Neural progenitor cell (in vitro differentiated cells): ENCODE measurements at regions not wholly inside any gene's neighbourhood (a gene's known extent, or its start where the extent isn't known, plus 50 kb on each side); places are given as distances from the start of the nearest gene placed in this dataset.

Source experiments
- DNase-seq: peaks from one replicate; pipeline ENCODE4 v3.0.0-alpha.2; 2016; ENCODE audit warnings: low spot score
- H2AFZ ChIP-seq: fragments of 200-600 bp; sonication (generic); replicated peaks from 2 replicates; pipeline ENCODE4 v1.6.1; 2016; ENCODE audit warnings: antibody characterized with exemption
- H3F3A ChIP-seq: fragments of 200-600 bp; sonication (generic); 2 replicates; pipeline ENCODE4 v1.6.1; 2016; ENCODE audit warnings: antibody characterized with exemption, low read depth
- H3K27ac ChIP-seq: fragments of 200-600 bp; sonication (generic); 2 replicates; pipeline ENCODE4 v1.5.1; 2016; ENCODE audit warnings: mild to moderate bottlenecking
- H3K27me3 ChIP-seq: fragments of 200-600 bp; sonication (generic); 2 replicates; pipeline ENCODE4 v1.6.1; 2016; ENCODE audit warnings: mild to moderate bottlenecking, moderate library complexity
- H3K36me3 ChIP-seq: fragments of 200-600 bp; sonication (generic); 2 replicates; pipeline ENCODE4 v1.5.1; 2016
- H3K4me1 ChIP-seq: fragments of 200-600 bp; sonication (generic); 2 replicates; pipeline ENCODE4 v1.6.1; 2016; ENCODE audit warnings: mixed run types
- H3K4me2 ChIP-seq: fragments of 200-600 bp; sonication (generic); 2 replicates; pipeline ENCODE4 v1.6.1; 2016
- H3K4me3 ChIP-seq: fragments of 200-600 bp; sonication (generic); 2 replicates; pipeline ENCODE4 v1.5.1; 2016
- H3K79me2 ChIP-seq: fragments of 200-600 bp; sonication (generic); 2 replicates; pipeline ENCODE4 v1.6.1; 2016; ENCODE audit warnings: low read depth
- H3K9ac ChIP-seq: fragments of 200-600 bp; sonication (generic); 2 replicates; pipeline ENCODE4 v1.6.1; 2016
- H3K9me3 ChIP-seq: fragments of 200-600 bp; sonication (generic); 2 replicates; pipeline ENCODE4 v1.5.1; 2016; ENCODE audit warnings: low read depth
- H4K20me1 ChIP-seq: fragments of 200-600 bp; sonication (generic); 2 replicates; pipeline ENCODE4 v1.6.1; 2016; ENCODE audit warnings: low read depth
- H3K27ac Mint-ChIP-seq: 3 replicates; pipeline ENCODE4 v1.8.0; 2021; ENCODE audit warnings: mixed read lengths
- H3K27me3 Mint-ChIP-seq: 2 replicates; pipeline ENCODE4 v1.8.0; 2022; ENCODE audit warnings: low read depth, mild to moderate bottlenecking, inconsistent platforms, moderate library complexity, mixed read lengths; ENCODE audit not compliant: insufficient read depth
- H3K36me3 Mint-ChIP-seq: 3 replicates; pipeline ENCODE4 v1.8.0; 2021; ENCODE audit warnings: mixed read lengths
- H3K4me1 Mint-ChIP-seq: 3 replicates; pipeline ENCODE4 v1.8.0; 2021; ENCODE audit warnings: mixed read lengths
- H3K4me3 Mint-ChIP-seq: 3 replicates; pipeline ENCODE4 v1.8.0; 2021; ENCODE audit warnings: mild to moderate bottlenecking, moderate library complexity, mixed read lengths
- H3K9me3 Mint-ChIP-seq: 3 replicates; pipeline ENCODE4 v1.8.0; 2020; ENCODE audit warnings: mixed read lengths
- EZH2 ChIP-seq: fragments of 200-600 bp; sonication (generic); IDR thresholded peaks from 2 replicates; pipeline ENCODE4 v1.6.1; 2017; ENCODE audit warnings: antibody characterized with exemption, mild to moderate bottlenecking, moderate library complexity
- EZH2phosphoT487 ChIP-seq: fragments of 200-600 bp; sonication (generic); IDR thresholded peaks from 2 replicates; pipeline ENCODE4 v1.6.1; 2017; ENCODE audit warnings: antibody characterized with exemption
- TF ChIP-seq, protein P1 (sequence below): fragments of 200-600 bp; sonication (generic); IDR thresholded peaks from 2 replicates; pipeline ENCODE4 v1.5.1; 2017; ENCODE audit warnings: antibody characterized with exemption, mild to moderate bottlenecking

DNA sequence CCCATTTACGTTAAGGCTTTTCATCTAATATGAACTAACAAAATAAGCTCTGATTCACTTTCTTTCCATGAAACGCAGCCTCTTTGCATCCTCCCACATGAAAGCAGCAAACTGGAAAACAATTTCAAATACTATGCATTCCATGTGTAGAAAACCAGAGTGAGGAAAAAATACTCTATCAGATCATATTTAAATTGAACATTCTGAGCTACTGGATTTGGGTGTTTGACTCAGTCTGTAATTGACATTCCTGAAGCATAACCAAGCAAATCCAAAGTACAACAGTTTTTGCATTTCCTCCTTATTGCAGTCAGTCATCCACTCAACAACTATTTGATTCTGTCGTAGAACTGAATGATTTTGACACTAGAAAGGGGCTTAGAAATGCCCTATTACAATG lies 399.1 kb upstream of the NMUR2 start:
- no peaks in the 10 kb centered on the region for H3K27me3 Mint-ChIP-seq
- H3K27me3 ChIP-seq: no peaks in the 10 kb centered on the region
- H3K4me3 Mint-ChIP-seq: no peak overlapping the region
- no peaks in the 10 kb centered on the region for H3K9me3 ChIP-seq
- DNase-seq: no peak
- no peak overlapping the region for H3K4me3 ChIP-seq
- H3K4me2 ChIP-seq: no peak overlapping the region
- no peaks in the 10 kb centered on the region for H3K9me3 Mint-ChIP-seq
- H2AFZ ChIP-seq: no peak overlapping the region
- TF ChIP-seq EZH2phosphoT487 (no peak), EZH2 (no peak)
- TF ChIP-seq, protein P1, sequence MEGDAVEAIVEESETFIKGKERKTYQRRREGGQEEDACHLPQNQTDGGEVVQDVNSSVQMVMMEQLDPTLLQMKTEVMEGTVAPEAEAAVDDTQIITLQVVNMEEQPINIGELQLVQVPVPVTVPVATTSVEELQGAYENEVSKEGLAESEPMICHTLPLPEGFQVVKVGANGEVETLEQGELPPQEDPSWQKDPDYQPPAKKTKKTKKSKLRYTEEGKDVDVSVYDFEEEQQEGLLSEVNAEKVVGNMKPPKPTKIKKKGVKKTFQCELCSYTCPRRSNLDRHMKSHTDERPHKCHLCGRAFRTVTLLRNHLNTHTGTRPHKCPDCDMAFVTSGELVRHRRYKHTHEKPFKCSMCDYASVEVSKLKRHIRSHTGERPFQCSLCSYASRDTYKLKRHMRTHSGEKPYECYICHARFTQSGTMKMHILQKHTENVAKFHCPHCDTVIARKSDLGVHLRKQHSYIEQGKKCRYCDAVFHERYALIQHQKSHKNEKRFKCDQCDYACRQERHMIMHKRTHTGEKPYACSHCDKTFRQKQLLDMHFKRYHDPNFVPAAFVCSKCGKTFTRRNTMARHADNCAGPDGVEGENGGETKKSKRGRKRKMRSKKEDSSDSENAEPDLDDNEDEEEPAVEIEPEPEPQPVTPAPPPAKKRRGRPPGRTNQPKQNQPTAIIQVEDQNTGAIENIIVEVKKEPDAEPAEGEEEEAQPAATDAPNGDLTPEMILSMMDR: no peak
- H3K4me1 ChIP-seq: no peaks in the 10 kb centered on the region
- H3K79me2 ChIP-seq: no peaks in the 10 kb centered on the region
- H3F3A ChIP-seq: no peaks in the 10 kb centered on the region
- H3K27ac Mint-ChIP-seq: no peak overlapping the region
- H3K9ac ChIP-seq: no peak overlapping the region
- no peaks in the 10 kb centered on the region for H4K20me1 ChIP-seq
- H3K4me1 Mint-ChIP-seq: no peaks in the 10 kb centered on the region
- no peak overlapping the region for H3K27ac ChIP-seq
- H3K36me3 ChIP-seq: no peaks in the 10 kb centered on the region
- no peaks in the 10 kb centered on the region for H3K36me3 Mint-ChIP-seq

DNA sequence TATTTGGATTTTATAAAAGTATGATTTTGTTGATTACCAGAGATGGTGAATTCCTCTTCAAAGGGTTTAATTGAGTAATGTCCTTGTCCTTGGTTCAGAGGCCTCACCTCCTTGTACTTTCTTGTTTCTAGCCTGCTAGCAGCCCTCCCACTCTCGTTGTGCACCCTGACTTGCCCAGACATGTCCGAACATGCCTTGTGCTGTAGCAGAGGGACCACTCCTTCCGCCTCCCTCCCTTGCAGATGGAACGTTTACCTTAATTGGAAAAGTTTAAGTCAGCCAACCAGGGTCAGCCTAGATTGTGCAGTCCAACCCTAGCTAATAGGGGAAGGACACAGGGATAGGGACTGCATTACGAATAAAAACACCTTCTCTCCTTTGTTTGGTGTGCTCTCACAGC lies 406.9 kb upstream of the NMUR2 start:
- no peaks in the 10 kb centered on the region for H3K4me1 ChIP-seq
- DNase-seq: peak; percentile 45
- Mint-ChIP-seq H3K36me3 (no peaks in the 10 kb centered on the region), H3K4me3 (no peak overlapping the region), H3K27me3 (no peaks in the 10 kb centered on the region), H3K4me1 (no peaks in the 10 kb centered on the region), H3K27ac (no peak overlapping the region), H3K9me3 (no peaks in the 10 kb centered on the region)
- TF ChIP-seq, protein P1: no peak
- no peak for TF ChIP-seq EZH2phosphoT487
- no peak for TF ChIP-seq EZH2
- H3K9me3 ChIP-seq: no peaks in the 10 kb centered on the region
- peak overlapping the region; percentile 84 for H2AFZ ChIP-seq
- H3K27me3 ChIP-seq: no peaks in the 10 kb centered on the region
- no peaks in the 10 kb centered on the region for H3K79me2 ChIP-seq
- H3F3A ChIP-seq: no peaks in the 10 kb centered on the region
- no peak overlapping the region for H3K4me3 ChIP-seq
- no peak overlapping the region for H3K4me2 ChIP-seq
- H3K9ac ChIP-seq: no peak overlapping the region
- H3K27ac ChIP-seq: peak overlapping the region; percentile 65
- H4K20me1 ChIP-seq: no peaks in the 10 kb centered on the region
- H3K36me3 ChIP-seq: no peaks in the 10 kb centered on the region

DNA sequence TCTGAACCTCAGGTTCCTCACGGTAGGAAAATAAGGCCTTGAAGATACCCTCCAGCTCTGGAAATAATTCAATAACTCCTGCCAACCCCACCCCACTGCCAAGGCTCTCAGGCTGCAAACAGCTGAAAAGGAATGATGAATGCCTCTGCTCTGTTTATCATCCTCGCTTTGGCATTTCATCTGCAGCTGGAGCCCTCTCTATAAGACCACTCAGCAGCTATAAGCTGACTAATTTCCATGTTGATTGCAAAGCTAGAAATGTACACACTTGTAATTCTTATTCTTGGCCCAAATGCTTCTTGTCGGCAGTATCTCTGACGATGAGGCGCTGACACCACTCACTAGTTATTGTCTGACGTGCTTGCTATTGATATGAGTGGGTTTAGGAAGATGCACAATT lies 408.4 kb upstream of the NMUR2 start:
- H3K4me3 Mint-ChIP-seq: no peak overlapping the region

More for the DNA sequence above, 408.4 kb upstream of the NMUR2 start:
- Histone ChIP-seq H3K27me3 (no peaks in the 10 kb centered on the region), H3K9ac (no peak overlapping the region), H2AFZ (no peak overlapping the region), H3K27ac (no peak overlapping the region), H3K36me3 (no peaks in the 10 kb centered on the region), H4K20me1 (no peaks in the 10 kb centered on the region), H3K4me3 (no peak overlapping the region), H3K9me3 (no peaks in the 10 kb centered on the region), H3K4me1 (no peaks in the 10 kb centered on the region), H3K4me2 (no peak overlapping the region), H3K79me2 (no peaks in the 10 kb centered on the region), H3F3A (no peaks in the 10 kb centered on the region)
- Mint-ChIP-seq H3K9me3 (no peaks in the 10 kb centered on the region), H3K27ac (no peak overlapping the region), H3K27me3 (no peaks in the 10 kb centered on the region), H3K4me1 (no peaks in the 10 kb centered on the region), H3K36me3 (no peaks in the 10 kb centered on the region)
- no peak for DNase-seq
- TF ChIP-seq, protein P1: no peak
- TF ChIP-seq EZH2: no peak
- no peak for TF ChIP-seq EZH2phosphoT487
